MM.1S (cell line): ENCODE measurements at regions not wholly inside any gene's neighbourhood (a gene's known extent, or its start where the extent isn't known, plus 50 kb on each side); places are given as distances from the start of the nearest gene placed in this dataset.

Experiments
- DNase-seq: peaks from one replicate; pipeline ENCODE4 v3.0.0-alpha.2; 2015
- H2AFZ ChIP-seq: fragments of 300-600 bp; sonication (generic); 2 replicates; pipeline ENCODE4 v1.6.0; 2016; ENCODE audit warnings: antibody characterized with exemption, low read length
- H3F3A ChIP-seq: fragments of 300-600 bp; sonication (generic); 2 replicates; pipeline ENCODE4 v1.6.1; 2016; ENCODE audit warnings: mild to moderate bottlenecking, antibody characterized with exemption, low read length, moderate library complexity, mixed read lengths; ENCODE audit not compliant: insufficient read depth
- H3K27ac ChIP-seq: fragments of 300-600 bp; sonication (generic); 2 replicates; pipeline ENCODE4 v1.5.1; 2016; ENCODE audit warnings: mild to moderate bottlenecking, low read length
- H3K27me3 ChIP-seq: fragments of 300-600 bp; sonication (generic); replicated peaks from 2 replicates; pipeline ENCODE4 v1.6.0; 2016; ENCODE audit warnings: low read length; ENCODE audit not compliant: insufficient read depth
- H3K36me3 ChIP-seq: fragments of 300-600 bp; sonication (generic); replicated peaks from 2 replicates; pipeline ENCODE4 v1.6.1; 2016; ENCODE audit warnings: mild to moderate bottlenecking, low read length, mixed read lengths; ENCODE audit not compliant: insufficient read depth
- H3K4me1 ChIP-seq: fragments of 300-600 bp; sonication (generic); 2 replicates; pipeline ENCODE4 v1.6.1; 2016; ENCODE audit warnings: low read length, mixed read lengths
- H3K4me2 ChIP-seq: fragments of 300-600 bp; sonication (generic); 2 replicates; pipeline ENCODE4 v1.6.0; 2016; ENCODE audit warnings: low read depth, low read length
- H3K4me3 ChIP-seq: fragments of 300-600 bp; sonication (generic); 2 replicates; pipeline ENCODE4 v1.5.1; 2016; ENCODE audit warnings: low read length, mixed read lengths
- H3K79me2 ChIP-seq: fragments of 300-600 bp; sonication (generic); 2 replicates; pipeline ENCODE4 v1.6.1; 2016; ENCODE audit warnings: mixed run types, low read length, mixed read lengths
- H3K9ac ChIP-seq: fragments of 300-600 bp; sonication (generic); 2 replicates; pipeline ENCODE4 v1.6.1; 2016; ENCODE audit warnings: low read length, mixed read lengths
- H3K9me2 ChIP-seq: fragments of 300-600 bp; sonication (generic); replicated peaks from 2 replicates; pipeline ENCODE4 v1.6.1; 2016; ENCODE audit warnings: mild to moderate bottlenecking, low read length, mixed read lengths; ENCODE audit not compliant: insufficient read depth
- H3K9me3 ChIP-seq: fragments of 300-600 bp; sonication (generic); replicated peaks from 2 replicates; pipeline ENCODE4 v1.6.1; 2016; ENCODE audit warnings: mild to moderate bottlenecking, low read length, mixed read lengths; ENCODE audit not compliant: insufficient read depth
- H4K20me1 ChIP-seq: fragments of 300-600 bp; sonication (generic); 2 replicates; pipeline ENCODE4 v1.6.1; 2016; ENCODE audit warnings: mild to moderate bottlenecking, low read length, moderate library complexity, mixed read lengths; ENCODE audit not compliant: insufficient read depth
- CTCF ChIP-seq: fragments of 300-600 bp; sonication (generic); IDR thresholded peaks from 2 replicates; pipeline ENCODE4 v1.5.1; 2016; ENCODE audit warnings: antibody characterized with exemption, low read length, mixed read lengths
- EZH2 ChIP-seq: fragments of 300-600 bp; sonication (generic); optimal IDR thresholded peaks from 2 replicates; pipeline ENCODE3; 2017; ENCODE audit warnings: low read depth, mild to moderate bottlenecking, antibody characterized with exemption, low read length, mixed read lengths
- EZH2phosphoT487 ChIP-seq: fragments of 300-600 bp; sonication (generic); IDR thresholded peaks from 2 replicates; pipeline ENCODE4 v1.6.1; 2018; ENCODE audit warnings: antibody characterized with exemption, low read length

- no peaks in the 10 kb centered on the region for H3K9me3 ChIP-seq
- H3F3A ChIP-seq, result no peaks in the 10 kb centered on the region
- H3K4me2 ChIP-seq, result peak overlapping the region; percentile 8; the same call in 1 of the 2 replicates
- peaks cover 15% of the 10 kb centered on the region for H3K4me1 ChIP-seq
- no peaks in the 10 kb centered on the region for H3K36me3 ChIP-seq
- TF ChIP-seq EZH2phosphoT487 (no peak), EZH2 (no peak), CTCF (no peak)
- H2AFZ ChIP-seq, result no peak overlapping the region
- peak; percentile 59 for DNase-seq
- H4K20me1 ChIP-seq, result no peaks in the 10 kb centered on the region
- no peaks in the 10 kb centered on the region for H3K9me2 ChIP-seq
- no peak overlapping the region for H3K9ac ChIP-seq
- H3K79me2 ChIP-seq, result no peaks in the 10 kb centered on the region
- H3K4me3 ChIP-seq, result no peak overlapping the region
- H3K27me3 ChIP-seq, result no peaks in the 10 kb centered on the region
- H3K27ac ChIP-seq, result no peak overlapping the region
These were observed 115.8 kb downstream of the ETNK1 start for GRCh38 chr12:22740656-22741355.

GRCh38 chr12:22743700-22744099 lies 118.7 kb downstream of the ETNK1 start:
- TF ChIP-seq EZH2 (no peak), EZH2phosphoT487 (no peak), CTCF (no peak)
- Histone ChIP-seq H3K9me3 (no peaks in the 10 kb centered on the region), H2AFZ (no peak overlapping the region), H3K79me2 (no peaks in the 10 kb centered on the region), H3K36me3 (no peaks in the 10 kb centered on the region), H3K4me2 (no peak overlapping the region), H3F3A (peaks cover 9% of the 10 kb centered on the region; the same call in 1 of the 2 replicates), H3K27me3 (no peaks in the 10 kb centered on the region), H4K20me1 (no peaks in the 10 kb centered on the region), H3K27ac (no peak overlapping the region), H3K9me2 (no peaks in the 10 kb centered on the region), H3K4me1 (peaks cover 41% of the 10 kb centered on the region), H3K9ac (no peak overlapping the region), H3K4me3 (no peak overlapping the region)
- no peak for DNase-seq

GRCh38 chr12:22744197-22744596 lies 119.2 kb downstream of the ETNK1 start:
- no peaks in the 10 kb centered on the region for H3K9me3 ChIP-seq
- H3K9me2 ChIP-seq, result no peaks in the 10 kb centered on the region
- H2AFZ ChIP-seq, result no peak overlapping the region
- no peaks in the 10 kb centered on the region for H3K79me2 ChIP-seq
- TF ChIP-seq EZH2 (no peak), EZH2phosphoT487 (no peak), CTCF (no peak)
- no peak overlapping the region for H3K27ac ChIP-seq
- peaks cover 41% of the 10 kb centered on the region for H3K4me1 ChIP-seq
- no peak overlapping the region for H3K9ac ChIP-seq
- H3K27me3 ChIP-seq, result no peaks in the 10 kb centered on the region
- DNase-seq, result no peak
- H3K36me3 ChIP-seq, result no peaks in the 10 kb centered on the region
- H3F3A ChIP-seq, result peaks cover 9% of the 10 kb centered on the region; the same call in 1 of the 2 replicates
- H3K4me3 ChIP-seq, result no peak overlapping the region
- no peaks in the 10 kb centered on the region for H4K20me1 ChIP-seq
- no peak overlapping the region for H3K4me2 ChIP-seq
